Neural cell (in vitro differentiated cells): ENCODE measurements at regions not wholly inside any gene's neighbourhood (a gene's known extent, or its start where the extent isn't known, plus 50 kb on each side); places are given as distances from the start of the nearest gene placed in this dataset.

ENCODE experiments used
- CTCF ChIP-seq: fragments of 450-650 bp; IDR thresholded peaks from 2 replicates; pipeline ENCODE4 v1.5.1; 2014; ENCODE audit warnings: antibody characterized with exemption, mild to moderate bottlenecking, moderate library complexity; ENCODE audit not compliant: poor library complexity, severe bottlenecking
- EP300 ChIP-seq: fragments of 450-650 bp; conservative IDR thresholded peaks from 2 replicates; pipeline ENCODE4 v1.6.1; 2014; ENCODE audit warnings: antibody characterized with exemption, mild to moderate bottlenecking, moderate library complexity; ENCODE audit not compliant: poor library complexity, severe bottlenecking
- EZH2 ChIP-seq: fragments of 200-600, 300-800 bp; shearing (Covaris generic), sonication (generic); IDR thresholded peaks from 2 replicates; pipeline ENCODE4 v1.6.1; 2014; ENCODE audit warnings: antibody characterized with exemption, low read length, borderline replicate concordance, mild to moderate bottlenecking; ENCODE audit not compliant: insufficient read depth, poor library complexity, severe bottlenecking
- MXI1 ChIP-seq: fragments of 450-650 bp; conservative IDR thresholded peaks from 2 replicates; pipeline ENCODE4 v1.6.1; 2014; ENCODE audit warnings: antibody characterized with exemption, mild to moderate bottlenecking; ENCODE audit not compliant: poor library complexity, severe bottlenecking
- POLR2AphosphoS5 ChIP-seq: IDR thresholded peaks from 2 replicates; pipeline ENCODE4 v1.6.1; 2012
- RAD21 ChIP-seq: fragments of 450-650 bp; conservative IDR thresholded peaks from 2 replicates; pipeline ENCODE4 v1.6.1; 2014; ENCODE audit warnings: antibody characterized with exemption, mild to moderate bottlenecking, moderate library complexity
- SMC3 ChIP-seq: fragments of 450-650 bp; conservative IDR thresholded peaks from 2 replicates; pipeline ENCODE4 v1.6.1; 2014; ENCODE audit warnings: antibody characterized with exemption, mild to moderate bottlenecking, moderate library complexity; ENCODE audit not compliant: poor library complexity
- TAF1 ChIP-seq: IDR thresholded peaks from 2 replicates; pipeline ENCODE4 v1.6.1; 2012; ENCODE audit warnings: low read depth
- TF ChIP-seq, protein P1 (sequence below): IDR thresholded peaks from 2 replicates; pipeline ENCODE4 v1.6.1; 2012; ENCODE audit warnings: borderline replicate concordance

- TF ChIP-seq EP300, result no peak
- no peak for TF ChIP-seq CTCF
- TF ChIP-seq, protein P1, sequence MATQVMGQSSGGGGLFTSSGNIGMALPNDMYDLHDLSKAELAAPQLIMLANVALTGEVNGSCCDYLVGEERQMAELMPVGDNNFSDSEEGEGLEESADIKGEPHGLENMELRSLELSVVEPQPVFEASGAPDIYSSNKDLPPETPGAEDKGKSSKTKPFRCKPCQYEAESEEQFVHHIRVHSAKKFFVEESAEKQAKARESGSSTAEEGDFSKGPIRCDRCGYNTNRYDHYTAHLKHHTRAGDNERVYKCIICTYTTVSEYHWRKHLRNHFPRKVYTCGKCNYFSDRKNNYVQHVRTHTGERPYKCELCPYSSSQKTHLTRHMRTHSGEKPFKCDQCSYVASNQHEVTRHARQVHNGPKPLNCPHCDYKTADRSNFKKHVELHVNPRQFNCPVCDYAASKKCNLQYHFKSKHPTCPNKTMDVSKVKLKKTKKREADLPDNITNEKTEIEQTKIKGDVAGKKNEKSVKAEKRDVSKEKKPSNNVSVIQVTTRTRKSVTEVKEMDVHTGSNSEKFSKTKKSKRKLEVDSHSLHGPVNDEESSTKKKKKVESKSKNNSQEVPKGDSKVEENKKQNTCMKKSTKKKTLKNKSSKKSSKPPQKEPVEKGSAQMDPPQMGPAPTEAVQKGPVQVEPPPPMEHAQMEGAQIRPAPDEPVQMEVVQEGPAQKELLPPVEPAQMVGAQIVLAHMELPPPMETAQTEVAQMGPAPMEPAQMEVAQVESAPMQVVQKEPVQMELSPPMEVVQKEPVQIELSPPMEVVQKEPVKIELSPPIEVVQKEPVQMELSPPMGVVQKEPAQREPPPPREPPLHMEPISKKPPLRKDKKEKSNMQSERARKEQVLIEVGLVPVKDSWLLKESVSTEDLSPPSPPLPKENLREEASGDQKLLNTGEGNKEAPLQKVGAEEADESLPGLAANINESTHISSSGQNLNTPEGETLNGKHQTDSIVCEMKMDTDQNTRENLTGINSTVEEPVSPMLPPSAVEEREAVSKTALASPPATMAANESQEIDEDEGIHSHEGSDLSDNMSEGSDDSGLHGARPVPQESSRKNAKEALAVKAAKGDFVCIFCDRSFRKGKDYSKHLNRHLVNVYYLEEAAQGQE, result no peak
- TF ChIP-seq SMC3, result no peak
- TF ChIP-seq POLR2AphosphoS5, result no peak
- TF ChIP-seq EZH2, result no peak
- no peak for TF ChIP-seq RAD21
- TF ChIP-seq TAF1, result no peak
- TF ChIP-seq MXI1, result no peak
Observed at GRCh38 chr21:16879479-16879878, 633.4 kb upstream of the CXADR start.
